Tibial artery (tissue), 4 donors: ENCODE measurements at regions not wholly inside any gene's neighbourhood (a gene's known extent, or its start where the extent isn't known, plus 50 kb on each side); places are given as distances from the start of the nearest gene placed in this dataset.

Experiments used
- DNase-seq, 2 donors: peaks; one replicate each; pipeline ENCODE4 v3.0.0-alpha.2; 2019
- H3K27ac ChIP-seq, 2 donors: fragments of 200-600 bp; sonication (generic) in 1 of 2; 1 replicate in 1 of 2; 2 replicates in 1 of 2; pipeline ENCODE4 v1.5.1; 2018 to 2019; ENCODE audit warnings: mild to moderate bottlenecking in 1 of 2
- H3K27me3 ChIP-seq, 2 donors: fragments of 200-600 bp; sonication (generic) in 1 of 2; one replicate each; pipeline versions ENCODE4 v1.5.1 to v1.6.0; 2016 to 2019
- H3K36me3 ChIP-seq, 3 donors: fragments of 200-600 bp; sonication (generic) in 2 of 3; one replicate each; pipeline ENCODE4 v1.5.1; 2016 to 2019; ENCODE audit warnings: mild to moderate bottlenecking in 2 of 3
- H3K4me1 ChIP-seq, 4 donors: fragments of 200-600 bp; sonication (generic) in 2 of 4; 1 replicate in 3 of 4; 2 replicates in 1 of 4; pipeline ENCODE4 v1.5.1; 2016 to 2019
- H3K4me3 ChIP-seq, 2 donors: fragments of 200-600 bp; sonication (generic) in 1 of 2; 1 replicate in 1 of 2; 2 replicates in 1 of 2; pipeline ENCODE4 v1.5.1; 2018 to 2019; ENCODE audit warnings: mild to moderate bottlenecking in 2 of 2
- H3K9me3 ChIP-seq, 3 donors: fragments of 200-600 bp; sonication (generic) in 1 of 3; one replicate each; pipeline ENCODE4 v1.5.1; 2016 to 2019
- CTCF ChIP-seq, 2 experiments: fragments of 200-600 bp in 1 of 2; fragments of 450-650 bp in 1 of 2; IDR thresholded peaks; one replicate each; pipeline ENCODE4 v1.5.1; 2017 to 2019; ENCODE audit warnings: antibody characterized with exemption in 2 of 2, mild to moderate bottlenecking in 1 of 2, moderate library complexity in 1 of 2
- intact Hi-C: fragments of 100-400 bp; cut with DNase I; formaldehyde crosslinking; loops from one replicate; pipeline ENCODE4 v1.15.0; 2023; ENCODE audit warnings: low total_unique reads

GRCh38 chr5:144771802-144772201, 601.1 kb downstream of the KCTD16 start:
- no peak for TF ChIP-seq CTCF (IDR thresholded peaks at IDR 0.05)
- no peaks in the 10 kb centered on the region for H3K36me3 ChIP-seq
- H3K9me3 ChIP-seq: no peaks in the 10 kb centered on the region
- no peak overlapping the region for H3K27ac ChIP-seq
- H3K27me3 ChIP-seq: no peaks in the 10 kb centered on the region
- H3K4me1 ChIP-seq: no peaks in the 10 kb centered on the region
- intact Hi-C loops: no loop called here
- H3K4me3 ChIP-seq: no peak overlapping the region
- DNase-seq: no peak

GRCh38 chr5:144742361-144742760, 571.7 kb downstream of the KCTD16 start:
- DNase-seq: no peak

GRCh38 chr5:144731786-144732185, 561.1 kb downstream of the KCTD16 start:
- H3K9me3 ChIP-seq: peaks cover 0 to 9% (median 0%) of the 10 kb centered on the region in 3 donors
- intact Hi-C loops: no loop called here

More at GRCh38 chr5:144742361-144742760, 571.7 kb downstream of the KCTD16 start:
- H3K4me3 ChIP-seq: no peak overlapping the region
- no peaks in the 10 kb centered on the region for H3K9me3 ChIP-seq
- no peaks in the 10 kb centered on the region for H3K4me1 ChIP-seq
- no peaks in the 10 kb centered on the region for H3K36me3 ChIP-seq
- no peaks in the 10 kb centered on the region for H3K27me3 ChIP-seq
- no peak overlapping the region for H3K27ac ChIP-seq
- TF ChIP-seq CTCF (IDR thresholded peaks at IDR 0.05): no peak
- intact Hi-C loops: no loop called here

GRCh38 chr5:144712090-144712489, 541.4 kb downstream of the KCTD16 start:
- no peak overlapping the region for H3K27ac ChIP-seq
- no peaks in the 10 kb centered on the region for H3K4me1 ChIP-seq
- intact Hi-C loops: no loop called here
- no peak for TF ChIP-seq CTCF (IDR thresholded peaks at IDR 0.05)
- H3K9me3 ChIP-seq: no peaks in the 10 kb centered on the region
- no peak overlapping the region for H3K4me3 ChIP-seq
- no peaks in the 10 kb centered on the region for H3K27me3 ChIP-seq
- no peaks in the 10 kb centered on the region for H3K36me3 ChIP-seq
- DNase-seq: no peak

More at GRCh38 chr5:144731786-144732185, 561.1 kb downstream of the KCTD16 start:
- no peak overlapping the region for H3K4me3 ChIP-seq
- no peaks in the 10 kb centered on the region for H3K36me3 ChIP-seq
- H3K27ac ChIP-seq: no peak overlapping the region
- no peaks in the 10 kb centered on the region for H3K27me3 ChIP-seq
- DNase-seq: no peak
- no peak for TF ChIP-seq CTCF (IDR thresholded peaks at IDR 0.05)
- H3K4me1 ChIP-seq: no peaks in the 10 kb centered on the region

- Histone ChIP-seq H3K27ac (no peak overlapping the region), H3K4me1 (no peaks in the 10 kb centered on the region), H3K4me3 (no peak overlapping the region), H3K36me3 (no peaks in the 10 kb centered on the region), H3K9me3 (no peaks in the 10 kb centered on the region), H3K27me3 (no peaks in the 10 kb centered on the region)
- TF ChIP-seq CTCF (IDR thresholded peaks at IDR 0.05): no peak
- no peak for DNase-seq
- intact Hi-C loops: no loop called here
These were observed 540.5 kb downstream of the KCTD16 start for GRCh38 chr5:144711172-144711571.

GRCh38 chr5:144710637-144711036, 540.0 kb downstream of the KCTD16 start:
- no peak overlapping the region for H3K27ac ChIP-seq
- TF ChIP-seq CTCF (IDR thresholded peaks at IDR 0.05): no peak
- no peaks in the 10 kb centered on the region for H3K4me1 ChIP-seq
- no peaks in the 10 kb centered on the region for H3K9me3 ChIP-seq
- intact Hi-C loops: no loop called here
- H3K27me3 ChIP-seq: no peaks in the 10 kb centered on the region
- no peak overlapping the region for H3K4me3 ChIP-seq
- no peak for DNase-seq
- no peaks in the 10 kb centered on the region for H3K36me3 ChIP-seq
